ENCODE measurements at regions not wholly inside any gene's neighbourhood (a gene's known extent, or its start where the extent isn't known, plus 50 kb on each side); places are given as distances from the start of the nearest gene placed in this dataset.

DNA sequence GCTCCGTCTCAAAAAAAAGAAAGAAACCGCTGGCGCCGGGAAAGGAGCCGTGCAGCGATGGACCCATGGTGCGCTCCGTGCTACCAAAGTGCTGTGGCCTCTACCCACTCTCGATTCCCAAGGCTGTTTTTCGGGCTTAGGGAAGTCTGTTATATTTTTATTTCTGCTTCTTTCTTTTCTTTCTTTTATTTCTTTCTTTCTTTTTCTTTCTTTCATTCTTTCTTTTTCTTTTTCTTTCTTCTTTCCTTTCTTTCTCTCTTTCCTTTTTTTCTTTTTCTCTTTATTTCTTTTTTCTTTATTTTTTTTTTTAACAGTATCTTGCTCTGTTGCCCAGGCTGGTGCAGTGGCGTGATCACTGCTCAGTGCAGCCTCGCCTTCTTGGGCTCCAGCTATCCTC, 87.5 kb downstream of the ANXA2R start:
- Histone ChIP-seq H3K9ac (ENCODE audit: insufficient read length) (no peak overlapping the region), H3K27ac (no peak overlapping the region), H3K36me3 (ENCODE audit: insufficient read depth, low read length) (no peaks in the 10 kb centered on the region), H3K9me3 (ENCODE audit: low read depth, low read length) (no peaks in the 10 kb centered on the region), H3K4me3 (no peak overlapping the region)
- TF ChIP-seq EZH2 (IDR thresholded peaks at IDR 0.05) (no peak), FOXP2 (optimal IDR thresholded peaks at IDR 0.05; ENCODE audit: control extremely low read depth, extremely low read length, insufficient read depth) (no peak), POLR2AphosphoS5 (IDR thresholded peaks at IDR 0.05; ENCODE audit: borderline replicate concordance, low read depth, low read length) (no peak)
- DNase-seq (ENCODE audit: low read depth, low spot score) = no peak

DNA sequence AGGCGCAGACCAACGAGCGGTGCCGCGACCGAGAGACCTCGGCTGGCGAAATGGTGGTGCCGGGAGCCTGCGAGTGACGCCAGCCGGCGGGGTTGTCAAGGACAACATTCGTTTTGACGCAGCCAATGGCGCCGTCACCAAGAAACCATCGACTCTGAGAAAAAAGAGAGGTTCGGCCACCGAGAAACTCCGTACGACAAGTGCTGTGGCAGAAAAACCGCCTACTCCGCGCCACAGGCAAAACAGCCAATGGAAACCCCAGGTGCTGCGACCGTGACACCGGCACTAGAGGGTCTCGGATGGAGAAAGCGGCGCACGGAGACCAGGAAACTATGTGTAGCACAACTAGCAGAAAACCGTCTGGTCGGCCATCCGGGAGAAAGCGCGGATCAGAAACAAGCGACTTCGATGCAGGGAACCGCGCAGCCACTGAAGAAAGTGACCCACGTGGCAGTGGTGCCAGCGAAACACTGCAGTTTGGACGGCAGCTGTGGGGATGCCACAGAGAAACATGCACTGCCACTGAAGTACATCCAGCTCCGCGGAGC, 88.8 kb downstream of the ANXA2R start:
- H3K9me3 ChIP-seq (ENCODE audit: low read depth, low read length) = no peaks in the 10 kb centered on the region
- no peak overlapping the region for H3K9ac ChIP-seq (ENCODE audit: insufficient read length)
- DNase-seq (ENCODE audit: low read depth, low spot score) = no peak
- no peak overlapping the region for H3K27ac ChIP-seq
- no peak overlapping the region for H3K4me3 ChIP-seq
- no peak for TF ChIP-seq FOXP2 (optimal IDR thresholded peaks at IDR 0.05; ENCODE audit: control extremely low read depth, extremely low read length, insufficient read depth)
- TF ChIP-seq POLR2AphosphoS5 (IDR thresholded peaks at IDR 0.05; ENCODE audit: borderline replicate concordance, low read depth, low read length) = no peak
- no peak for TF ChIP-seq EZH2 (IDR thresholded peaks at IDR 0.05)
- no peaks in the 10 kb centered on the region for H3K36me3 ChIP-seq (ENCODE audit: insufficient read depth, low read length)

DNA sequence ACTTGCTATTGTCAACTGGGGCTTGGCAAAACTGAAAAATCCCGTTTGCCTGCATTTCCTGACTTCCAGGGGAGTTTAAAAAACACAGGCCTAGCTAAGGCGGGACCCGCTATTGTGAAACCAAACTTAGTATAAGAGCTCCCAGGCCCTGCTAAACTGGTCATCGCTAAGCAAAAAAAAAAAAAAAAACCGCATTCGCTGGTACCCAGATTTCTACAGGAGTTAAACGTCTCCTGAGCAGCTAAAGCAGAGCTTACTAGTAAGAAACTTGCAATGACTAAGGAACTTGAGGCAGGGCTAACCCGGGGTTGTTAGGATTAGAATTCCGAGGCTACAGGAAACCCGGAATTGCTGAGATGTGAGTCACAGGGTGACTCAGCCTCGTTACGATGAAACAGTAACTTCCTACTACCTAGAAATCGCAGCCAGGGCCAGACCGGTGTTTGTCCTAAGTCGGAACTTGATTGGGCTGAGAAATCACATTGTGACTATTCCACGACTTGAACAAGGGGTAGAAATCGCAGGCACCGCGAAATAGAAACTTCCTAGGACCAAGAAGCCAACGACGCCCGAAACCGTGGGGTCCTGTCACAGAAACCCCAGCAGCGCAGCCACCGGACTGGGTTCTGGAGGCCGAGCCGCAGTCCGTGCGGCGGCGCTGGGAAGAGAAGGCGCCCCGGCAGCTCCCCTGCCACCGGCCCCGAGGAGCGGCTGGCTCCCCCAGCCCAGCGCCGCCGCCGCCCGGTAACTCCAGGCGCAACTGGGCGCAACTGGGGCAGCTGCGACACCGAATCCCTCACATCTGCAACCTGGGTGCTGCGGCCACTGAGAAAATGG, 89.4 kb downstream of the ANXA2R start:
- no peak overlapping the region for H3K27ac ChIP-seq
- no peaks in the 10 kb centered on the region for H3K36me3 ChIP-seq (ENCODE audit: insufficient read depth, low read length)
- no peak for DNase-seq (ENCODE audit: low read depth, low spot score)
- no peak overlapping the region for H3K9ac ChIP-seq (ENCODE audit: insufficient read length)
- no peaks in the 10 kb centered on the region for H3K9me3 ChIP-seq (ENCODE audit: low read depth, low read length)
- TF ChIP-seq POLR2AphosphoS5 (IDR thresholded peaks at IDR 0.05; ENCODE audit: borderline replicate concordance, low read depth, low read length) = no peak
- H3K4me3 ChIP-seq = no peak overlapping the region

DNA sequence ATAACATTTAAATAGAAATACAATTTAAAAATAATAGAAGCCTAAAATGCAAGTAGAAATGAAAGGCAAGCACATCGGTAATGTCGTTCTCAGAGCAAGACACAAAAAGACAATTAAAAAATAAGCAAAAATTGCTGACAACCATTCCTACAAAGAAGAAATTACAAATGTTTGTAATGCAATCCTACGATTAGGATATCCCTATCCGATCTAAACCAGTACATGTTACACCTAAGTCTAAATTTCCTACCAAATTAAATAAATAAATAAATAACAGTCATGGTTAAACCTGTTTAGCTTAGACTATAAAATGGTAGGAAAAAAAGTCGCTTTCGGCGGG, 90.0 kb downstream of the ANXA2R start:
- H3K9ac ChIP-seq (ENCODE audit: insufficient read length) = no peak overlapping the region
- no peak for DNase-seq (ENCODE audit: low read depth, low spot score)
- TF ChIP-seq FOXP2 (optimal IDR thresholded peaks at IDR 0.05; ENCODE audit: control extremely low read depth, extremely low read length, insufficient read depth) (no peak), EZH2 (IDR thresholded peaks at IDR 0.05) (no peak), POLR2AphosphoS5 (IDR thresholded peaks at IDR 0.05; ENCODE audit: borderline replicate concordance, low read depth, low read length) (no peak)
- no peak overlapping the region for H3K27ac ChIP-seq
- no peaks in the 10 kb centered on the region for H3K36me3 ChIP-seq (ENCODE audit: insufficient read depth, low read length)
- H3K9me3 ChIP-seq (ENCODE audit: low read depth, low read length) = no peaks in the 10 kb centered on the region
- no peak overlapping the region for H3K4me3 ChIP-seq

DNA sequence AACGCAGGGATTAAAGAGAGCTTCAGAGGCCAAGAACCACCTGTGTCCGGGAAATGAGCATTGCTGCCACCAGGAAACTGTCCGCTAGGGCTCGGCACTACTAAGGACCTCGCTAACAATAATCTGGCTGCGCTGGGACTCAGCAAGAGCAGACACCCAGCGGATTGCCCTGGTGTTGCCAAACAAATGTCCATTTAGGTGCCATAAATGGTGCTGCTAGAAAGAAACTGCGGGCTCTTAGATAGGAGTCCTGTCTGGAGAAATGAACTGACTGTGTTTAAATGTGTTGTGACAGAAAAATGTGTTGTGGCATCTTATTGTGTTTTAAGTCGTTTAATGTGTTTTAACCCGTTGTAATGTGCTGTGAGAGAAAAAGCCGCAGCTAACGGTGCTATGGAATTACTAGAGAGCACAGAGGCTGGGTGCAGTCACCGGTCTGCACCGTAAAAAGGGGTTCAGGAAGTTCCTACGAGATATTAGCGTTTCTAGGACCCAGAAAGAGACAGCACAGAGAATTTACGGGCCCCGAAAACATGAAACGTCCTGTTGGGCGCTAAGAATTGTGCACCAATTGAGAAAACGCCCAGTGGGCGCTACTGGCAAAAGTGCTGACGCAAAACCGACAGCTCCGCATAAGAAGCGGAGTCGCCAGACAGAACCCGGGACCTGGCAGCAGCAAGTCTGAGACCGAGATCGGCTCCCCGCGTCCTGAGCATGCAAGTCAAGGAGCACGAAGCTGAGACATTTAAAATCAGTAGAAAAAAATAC, 90.6 kb downstream of the ANXA2R start:
- H3K27ac ChIP-seq = no peak overlapping the region
- DNase-seq (ENCODE audit: low read depth, low spot score) = no peak
- no peaks in the 10 kb centered on the region for H3K9me3 ChIP-seq (ENCODE audit: low read depth, low read length)
- no peaks in the 10 kb centered on the region for H3K36me3 ChIP-seq (ENCODE audit: insufficient read depth, low read length)
- no peak overlapping the region for H3K9ac ChIP-seq (ENCODE audit: insufficient read length)
- H3K4me3 ChIP-seq = no peak overlapping the region
- TF ChIP-seq FOXP2 (optimal IDR thresholded peaks at IDR 0.05; ENCODE audit: control extremely low read depth, extremely low read length, insufficient read depth) (no peak), EZH2 (IDR thresholded peaks at IDR 0.05) (no peak), POLR2AphosphoS5 (IDR thresholded peaks at IDR 0.05; ENCODE audit: borderline replicate concordance, low read depth, low read length) (no peak)

DNA sequence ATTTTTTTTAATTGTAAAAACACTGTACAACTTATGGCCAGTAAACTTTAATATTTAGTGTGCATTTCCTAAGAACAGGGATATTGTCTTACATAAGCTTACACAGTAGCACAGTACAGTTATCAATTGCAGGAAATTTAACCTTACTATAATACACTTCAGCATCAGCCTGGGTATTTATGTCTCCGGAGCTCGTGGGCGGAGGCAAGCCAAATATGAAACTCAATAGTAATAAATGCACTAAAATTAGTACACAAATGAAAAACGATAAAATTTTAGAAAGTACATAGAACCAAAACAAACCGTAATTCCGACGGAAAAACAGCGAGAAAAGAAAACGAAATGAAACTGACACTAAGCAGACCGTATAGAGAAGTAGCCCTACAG, 91.2 kb downstream of the ANXA2R start:
- TF ChIP-seq POLR2AphosphoS5 (IDR thresholded peaks at IDR 0.05; ENCODE audit: borderline replicate concordance, low read depth, low read length) = no peak
- H3K9me3 ChIP-seq (ENCODE audit: low read depth, low read length) = no peaks in the 10 kb centered on the region
- no peaks in the 10 kb centered on the region for H3K36me3 ChIP-seq (ENCODE audit: insufficient read depth, low read length)
- H3K9ac ChIP-seq (ENCODE audit: insufficient read length) = no peak overlapping the region
- no peak overlapping the region for H3K27ac ChIP-seq
- H3K4me3 ChIP-seq = no peak overlapping the region
- no peak for DNase-seq (ENCODE audit: low read depth, low spot score)

DNA sequence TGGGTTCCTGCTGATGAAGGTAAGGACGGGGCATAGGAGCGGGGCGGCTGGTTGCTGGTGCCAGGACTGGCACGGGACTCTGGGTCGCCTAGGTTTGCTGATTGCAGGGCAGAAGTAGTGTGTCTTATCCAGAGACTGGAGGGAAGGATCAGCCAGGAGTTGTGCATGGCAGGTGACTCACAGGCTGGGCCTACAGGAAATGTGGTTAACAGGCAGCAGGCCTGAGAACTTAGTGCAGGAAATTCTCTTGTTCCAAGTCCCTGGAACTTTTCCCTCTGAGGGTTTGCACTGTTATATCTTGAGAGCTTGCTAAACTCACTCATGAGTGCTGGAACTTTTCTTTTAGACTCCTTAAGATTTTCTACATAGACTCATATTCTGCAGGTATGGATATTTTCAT, 95.1 kb downstream of the ANXA2R start:
- no peak overlapping the region for H3K4me3 ChIP-seq
- H3K9me3 ChIP-seq (ENCODE audit: low read depth, low read length) = no peaks in the 10 kb centered on the region
- no peak overlapping the region for H3K27ac ChIP-seq
- H3K9ac ChIP-seq (ENCODE audit: insufficient read length) = no peak overlapping the region
- DNase-seq (ENCODE audit: low read depth, low spot score) = no peak
- TF ChIP-seq FOXP2 (optimal IDR thresholded peaks at IDR 0.05; ENCODE audit: control extremely low read depth, extremely low read length, insufficient read depth) (no peak), POLR2AphosphoS5 (IDR thresholded peaks at IDR 0.05; ENCODE audit: borderline replicate concordance, low read depth, low read length) (no peak), EZH2 (IDR thresholded peaks at IDR 0.05) (no peak)
- no peaks in the 10 kb centered on the region for H3K36me3 ChIP-seq (ENCODE audit: insufficient read depth, low read length)

DNA sequence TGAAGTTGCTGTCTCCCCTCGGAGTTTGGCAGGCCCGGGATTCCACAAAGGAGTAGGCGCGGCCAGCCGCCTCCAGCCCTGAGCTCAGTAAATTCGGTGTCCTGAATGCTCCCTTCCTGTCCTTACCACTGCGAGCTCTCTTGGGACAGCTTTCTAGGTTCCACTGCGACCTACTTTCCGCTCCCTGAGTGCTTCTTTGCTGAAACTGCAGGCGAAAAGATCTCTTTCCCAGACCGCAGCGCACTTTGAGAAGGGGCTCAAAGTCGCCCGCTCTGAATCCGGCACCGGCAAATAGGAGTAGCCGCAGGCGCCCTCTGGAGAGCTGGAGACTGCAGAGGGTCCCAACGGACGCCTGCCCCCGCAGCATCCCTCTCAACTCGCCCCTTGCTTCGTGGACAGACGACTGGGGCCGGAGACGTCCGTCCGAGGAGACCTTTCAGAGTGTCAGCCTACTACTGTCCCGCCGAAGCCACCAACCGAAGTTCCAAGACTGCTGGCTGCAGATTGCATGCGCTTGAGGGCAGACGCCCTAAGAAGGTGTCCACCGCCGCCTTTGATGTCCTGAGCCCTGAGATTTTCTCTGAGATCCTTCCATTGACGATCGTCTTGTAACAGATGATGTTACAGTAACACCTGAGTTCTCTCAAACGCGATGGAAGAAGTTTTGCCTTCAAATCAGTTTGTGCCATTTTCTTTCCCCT, 96.0 kb downstream of the ANXA2R start:
- Histone ChIP-seq H3K4me3 (no peak overlapping the region), H3K9ac (ENCODE audit: insufficient read length) (no peak overlapping the region), H3K27ac (no peak overlapping the region)

More for the DNA sequence above, 96.0 kb downstream of the ANXA2R start:
- H3K36me3 ChIP-seq (ENCODE audit: insufficient read depth, low read length) = no peaks in the 10 kb centered on the region
- TF ChIP-seq FOXP2 (optimal IDR thresholded peaks at IDR 0.05; ENCODE audit: control extremely low read depth, extremely low read length, insufficient read depth) = no peak
- TF ChIP-seq POLR2AphosphoS5 (IDR thresholded peaks at IDR 0.05; ENCODE audit: borderline replicate concordance, low read depth, low read length) = no peak
- no peaks in the 10 kb centered on the region for H3K9me3 ChIP-seq (ENCODE audit: low read depth, low read length)
- DNase-seq (ENCODE audit: low read depth, low spot score) = no peak

Data from SK-N-MC (cell line).